A549 (cell line): ENCODE measurements at regions not wholly inside any gene's neighbourhood (a gene's known extent, or its start where the extent isn't known, plus 50 kb on each side); places are given as distances from the start of the nearest gene placed in this dataset.

Experiments
- ATAC-seq, 2 experiments: fragments of 200-7000 bp in 1 of 2; fragments of >200 bp in 1 of 2; cut with Nextera tagmentation in 1 of 2; cut with Tn5 transposase in 1 of 2; 3 replicates each; pipeline versions ENCODE4 v1.8.0 to v1.9.1; 2018 to 2020; ENCODE audit warnings: mild to moderate bottlenecking in 1 of 2, moderate library complexity in 1 of 2
- CTCF ChIA-PET: fragments of 300-600 bp; sonication (Branson Sonifier 250); formaldehyde crosslinking; extraction: SDS; loops from one replicate; lab custom pipeline; 2021; ENCODE audit warnings: antibody characterized with exemption, inconsistent platforms; lab: Yijun Ruan, JAX
- POLR2A ChIA-PET: fragments of 350-600 bp; formaldehyde crosslinking; extraction: SDS; loops from one replicate; lab custom pipeline; 2021; ENCODE audit warnings: antibody characterized with exemption, inconsistent platforms; lab: Yijun Ruan, JAX
- DNase-seq, 2 experiments: peaks; one replicate each; pipeline versions ENCODE4 v3.0.0 to v3.0.0-alpha.2; 2011 to 2016; ENCODE audit warnings: low read depth in 1 of 2, low spot score in 1 of 2
- FAIRE-seq: peaks from 2 replicates; lab custom pipeline; 2011; peaks lifted over from hg19 to GRCh38; lab: Jason Lieb, UNC
- H3K27ac ChIP-seq, 2 experiments: fragments of >200 bp; sonication (Bioruptor Twin); formaldehyde crosslinking; 3 replicates each; pipeline ENCODE4 v1.5.1; 2016 to 2017
- H3K4me1 ChIP-seq: fragments of >200 bp; sonication (Bioruptor Twin); formaldehyde crosslinking; 3 replicates; pipeline ENCODE4 v1.6.1; 2016
- H3K4me2 ChIP-seq: fragments of >200 bp; sonication (Bioruptor Twin); formaldehyde crosslinking; 3 replicates; pipeline ENCODE4 v1.6.1; 2016
- H3K4me3 ChIP-seq: fragments of >200 bp; sonication (Bioruptor Twin); formaldehyde crosslinking; 3 replicates; pipeline ENCODE4 v1.5.1; 2016
- H3K9me3 ChIP-seq: fragments of >200 bp; sonication (Bioruptor Twin); formaldehyde crosslinking; 3 replicates; pipeline ENCODE4 v1.6.1; 2016
- ATOH8 ChIP-seq: fragments of 250-450 bp; sonication (Bioruptor Pico); IDR thresholded peaks from 2 replicates; pipeline ENCODE4 v1.5.0; 2020; ENCODE audit warnings: low read depth, mild to moderate bottlenecking, moderate library complexity
- CBX8 ChIP-seq: fragments of 200-600 bp; sonication (generic); IDR thresholded peaks from 2 replicates; pipeline ENCODE4 v1.6.1; 2016
- CEBPB ChIP-seq, 2 experiments: fragments of >200 bp in 1 of 2; sonication (Bioruptor Twin) in 1 of 2; formaldehyde crosslinking in 1 of 2; IDR thresholded peaks; 2 replicates each; pipeline ENCODE4 v1.6.1; 2012 to 2016
- CTCF ChIP-seq: fragments of >200 bp; sonication (Bioruptor Twin); formaldehyde crosslinking; IDR thresholded peaks from 3 replicates; pipeline ENCODE4 v1.5.1; 2016
- EHF ChIP-seq: fragments of 250-450 bp; sonication (Bioruptor Pico); IDR thresholded peaks from 2 replicates; pipeline ENCODE4 v1.5.0; 2020; ENCODE audit warnings: mild to moderate bottlenecking
- EP300 ChIP-seq, 2 experiments: fragments of >200 bp; sonication (Bioruptor Twin); formaldehyde crosslinking; IDR thresholded peaks; 2 replicates in 1 of 2; 3 replicates in 1 of 2; pipeline ENCODE4 v1.6.1; 2016 to 2017
- ESRRA ChIP-seq: fragments of 150-350 bp; IDR thresholded peaks from 2 replicates; pipeline ENCODE4 v1.6.1; 2014; ENCODE audit warnings: mild to moderate bottlenecking, low read length, borderline replicate concordance
- FOSB ChIP-seq: fragments of 250-450 bp; sonication (Bioruptor Pico); IDR thresholded peaks from 2 replicates; pipeline ENCODE4 v1.5.0; 2020; ENCODE audit warnings: mild to moderate bottlenecking, moderate library complexity
- GATA3 ChIP-seq: IDR thresholded peaks from 2 replicates; pipeline ENCODE4 v1.6.1; 2012; ENCODE audit warnings: borderline replicate concordance
- HMGXB4 ChIP-seq: fragments of 250-450 bp; sonication (Bioruptor Pico); IDR thresholded peaks from 2 replicates; pipeline ENCODE4 v1.5.0; 2021; ENCODE audit warnings: mild to moderate bottlenecking, moderate library complexity, borderline replicate concordance
- HOXB5 ChIP-seq: fragments of 250-450 bp; sonication (Bioruptor Pico); IDR thresholded peaks from 2 replicates; pipeline ENCODE4 v1.5.0; 2020; ENCODE audit warnings: mild to moderate bottlenecking, moderate library complexity
- JUNB ChIP-seq: fragments of >200 bp; sonication (Bioruptor Twin); formaldehyde crosslinking; IDR thresholded peaks from 2 replicates; pipeline ENCODE4 v1.6.1; 2016
- MAZ ChIP-seq: fragments of 150-350 bp; IDR thresholded peaks from 2 replicates; pipeline ENCODE4 v1.6.1; 2014; ENCODE audit warnings: antibody characterized with exemption, low read depth, low read length, borderline replicate concordance
- POLR2A ChIP-seq: IDR thresholded peaks from 2 replicates; pipeline ENCODE4 v1.6.1; 2012; ENCODE audit warnings: mild to moderate bottlenecking, low read length
- RAD21 ChIP-seq, 2 experiments: fragments of >200 bp in 1 of 2; sonication (Bioruptor Twin) in 1 of 2; formaldehyde crosslinking in 1 of 2; IDR thresholded peaks in 1 of 2; conservative IDR thresholded peaks in 1 of 2; 2 replicates in 1 of 2; 3 replicates in 1 of 2; pipeline ENCODE4 v1.6.1; 2012 to 2018; ENCODE audit warnings: inconsistent platforms in 1 of 2
- RARB ChIP-seq: fragments of 250-450 bp; sonication (Bioruptor Pico); IDR thresholded peaks from 2 replicates; pipeline ENCODE4 v1.8.0; 2021; ENCODE audit warnings: mild to moderate bottlenecking, moderate library complexity
- SREBF2 ChIP-seq: fragments of 450-650 bp; IDR thresholded peaks from 2 replicates; pipeline ENCODE4 v1.6.1; 2014; ENCODE audit warnings: mild to moderate bottlenecking, moderate library complexity
- WGBS: methylation state at CpG from one replicate; pipeline ENCODE4 v1.1.6; 2017; ENCODE audit errors: missing lambda C conversion rate; 5-methylcytosine and 5-hydroxymethylcytosine counted together
- TF ChIP-seq, protein P1 (sequence below): IDR thresholded peaks from 2 replicates; pipeline ENCODE4 v1.6.1; 2012; ENCODE audit warnings: low read depth, borderline replicate concordance
- TF ChIP-seq, protein P2 (sequence below): IDR thresholded peaks from 2 replicates; pipeline ENCODE4 v1.6.1; 2012
- TF ChIP-seq, protein P3 (sequence below): fragments of >200 bp; sonication (Bioruptor Twin); formaldehyde crosslinking; IDR thresholded peaks from 2 replicates; pipeline ENCODE4 v1.6.1; 2016

DNA sequence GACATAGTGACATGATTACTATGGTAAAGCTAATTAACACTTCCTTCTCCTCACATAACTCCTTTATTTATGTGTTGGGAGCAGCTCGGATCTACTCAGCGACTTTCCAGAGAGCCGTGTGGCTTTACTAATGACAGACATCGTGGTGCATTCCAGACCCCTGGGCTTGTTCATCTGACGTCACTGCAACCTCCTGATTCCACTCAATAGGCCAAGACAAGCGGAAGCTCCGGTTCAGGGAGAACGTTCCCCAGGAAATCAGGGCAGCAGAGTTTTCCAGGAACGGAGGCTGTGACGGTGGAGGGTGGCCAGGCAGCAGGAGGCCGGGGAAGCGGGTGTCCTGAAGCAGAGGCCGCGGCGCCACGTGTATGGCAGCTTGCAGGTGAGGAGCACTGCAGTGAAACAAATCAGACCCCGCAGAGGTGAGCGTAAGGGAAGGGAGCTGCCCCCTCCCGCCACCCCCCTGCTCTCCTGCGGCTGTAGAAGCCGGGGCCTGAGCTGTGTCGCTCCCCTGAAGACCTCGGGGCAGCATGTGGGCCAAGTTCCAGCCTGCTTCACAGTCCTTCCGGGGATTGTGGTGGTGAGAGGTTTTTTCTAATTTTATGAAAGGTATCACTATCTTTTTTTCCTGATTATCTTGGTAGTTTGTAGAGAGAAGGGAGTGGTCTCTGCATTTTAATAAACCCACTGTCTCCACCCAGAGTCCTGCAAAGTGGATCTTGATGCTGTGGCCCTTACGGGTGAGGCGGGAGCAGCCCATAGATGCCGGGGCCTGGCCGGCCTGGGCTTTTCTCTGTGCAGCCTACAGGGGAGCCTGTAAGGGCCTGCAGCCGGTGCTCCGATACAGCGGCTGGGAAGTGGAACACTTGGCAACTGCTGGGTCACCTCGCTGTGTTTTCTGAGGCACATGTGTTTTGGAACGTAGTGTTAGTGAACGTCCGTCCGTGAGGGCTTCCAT, 220.4 kb upstream of the IRX4 start:
- FAIRE-seq (no peak), DNase-seq (no peak), ATAC-seq (no peak)
- Histone ChIP-seq H3K4me1 (no peaks in the 10 kb centered on the region), H3K4me3 (no peak overlapping the region), H3K27ac (no peak overlapping the region), H3K9me3 (no peaks in the 10 kb centered on the region), H3K4me2 (no peak overlapping the region)
- CTCF ChIA-PET = no interaction called here
- POLR2A ChIA-PET = no interaction called here
- 44% methylated on average over 33 of the region's 36 CpGs for WGBS
- no peak for TF ChIP-seq RARB

- CTCF ChIA-PET = no interaction called here
- TF ChIP-seq EP300 (IDR thresholded peaks at IDR 0.05) (no peak), RAD21 (conservative IDR thresholded peaks at IDR 0.05 in 1 of 2, IDR thresholded peaks at IDR 0.05 in 1 of 2) (no peak), ESRRA (no peak), HMGXB4 (CRISPR knock-in tag) (no peak), POLR2A (no peak), RARB (no peak)
- TF ChIP-seq, protein P1, sequence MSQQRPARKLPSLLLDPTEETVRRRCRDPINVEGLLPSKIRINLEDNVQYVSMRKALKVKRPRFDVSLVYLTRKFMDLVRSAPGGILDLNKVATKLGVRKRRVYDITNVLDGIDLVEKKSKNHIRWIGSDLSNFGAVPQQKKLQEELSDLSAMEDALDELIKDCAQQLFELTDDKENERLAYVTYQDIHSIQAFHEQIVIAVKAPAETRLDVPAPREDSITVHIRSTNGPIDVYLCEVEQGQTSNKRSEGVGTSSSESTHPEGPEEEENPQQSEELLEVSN = no peak
- FAIRE-seq = no peak
Measured at GRCh38 chr5:2101685-2102084, 219.0 kb upstream of the IRX4 start.

DNA sequence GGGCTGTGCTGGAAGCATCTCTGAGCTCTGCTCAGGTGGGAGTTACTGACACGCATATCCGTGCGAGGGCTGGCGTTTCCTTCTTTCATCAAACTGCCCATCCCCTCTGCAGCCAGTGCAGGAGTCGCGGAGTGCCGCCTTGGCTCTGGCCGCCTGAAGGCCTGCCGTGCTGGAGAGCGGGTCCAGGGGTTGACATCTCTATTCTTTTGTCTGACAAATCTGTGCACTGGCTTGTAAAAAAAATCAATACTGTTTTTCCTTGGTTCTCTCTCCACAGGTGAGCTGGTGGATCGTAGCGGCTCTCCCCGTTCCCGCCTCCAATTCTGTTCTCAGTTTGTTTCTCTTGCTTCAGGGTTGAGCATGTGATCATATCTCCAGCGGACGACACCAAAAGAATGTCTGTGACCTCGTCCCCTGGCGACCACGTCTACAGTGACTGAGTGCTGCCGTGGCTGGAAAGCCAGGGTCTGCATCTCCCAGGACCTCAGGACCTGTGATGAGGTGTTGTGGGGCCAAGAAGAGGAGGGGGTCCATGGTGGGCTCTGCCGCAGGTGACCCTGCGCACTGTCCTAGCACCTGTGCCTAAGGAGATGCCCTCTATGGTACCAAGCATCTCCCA, 214.3 kb upstream of the IRX4 start:
- FAIRE-seq (no peak), DNase-seq (no peak), ATAC-seq (no peak)
- no peak overlapping the region for H3K4me3 ChIP-seq
- H3K27ac ChIP-seq = no peak overlapping the region
- 20% methylated on average over 20 of the region's 22 CpGs for WGBS
- CTCF ChIA-PET = no interaction called here
- TF ChIP-seq GATA3 (no peak), JUNB (no peak), HOXB5 (CRISPR knock-in tag) (no peak), EHF (CRISPR knock-in tag) (no peak), SREBF2 (no peak), EP300 (IDR thresholded peaks at IDR 0.05) (no peak), POLR2A (no peak), HMGXB4 (CRISPR knock-in tag) (no peak), MAZ (no peak), CBX8 (no peak), CEBPB (IDR thresholded peaks at IDR 0.05) (no peak), ATOH8 (CRISPR knock-in tag) (no peak), FOSB (CRISPR knock-in tag) (no peak), CTCF (no peak)
- TF ChIP-seq, protein P2, sequence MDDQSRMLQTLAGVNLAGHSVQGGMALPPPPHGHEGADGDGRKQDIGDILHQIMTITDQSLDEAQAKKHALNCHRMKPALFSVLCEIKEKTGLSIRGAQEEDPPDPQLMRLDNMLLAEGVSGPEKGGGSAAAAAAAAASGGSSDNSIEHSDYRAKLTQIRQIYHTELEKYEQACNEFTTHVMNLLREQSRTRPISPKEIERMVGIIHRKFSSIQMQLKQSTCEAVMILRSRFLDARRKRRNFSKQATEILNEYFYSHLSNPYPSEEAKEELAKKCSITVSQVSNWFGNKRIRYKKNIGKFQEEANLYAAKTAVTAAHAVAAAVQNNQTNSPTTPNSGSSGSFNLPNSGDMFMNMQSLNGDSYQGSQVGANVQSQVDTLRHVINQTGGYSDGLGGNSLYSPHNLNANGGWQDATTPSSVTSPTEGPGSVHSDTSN = no peak
- TF ChIP-seq, protein P3, sequence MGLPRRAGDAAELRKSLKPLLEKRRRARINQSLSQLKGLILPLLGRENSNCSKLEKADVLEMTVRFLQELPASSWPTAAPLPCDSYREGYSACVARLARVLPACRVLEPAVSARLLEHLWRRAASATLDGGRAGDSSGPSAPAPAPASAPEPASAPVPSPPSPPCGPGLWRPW = no peak
- TF ChIP-seq, protein P1 = no peak
- H3K9me3 ChIP-seq = no peaks in the 10 kb centered on the region
- POLR2A ChIA-PET = no interaction called here
- no peak overlapping the region for H3K4me2 ChIP-seq
- H3K4me1 ChIP-seq = no peaks in the 10 kb centered on the region

More at GRCh38 chr5:2101685-2102084, 219.0 kb upstream of the IRX4 start:
- Histone ChIP-seq H3K4me2 (no peak overlapping the region), H3K27ac (no peak overlapping the region), H3K9me3 (no peaks in the 10 kb centered on the region), H3K4me3 (no peak overlapping the region), H3K4me1 (no peaks in the 10 kb centered on the region)
- 43% methylated on average over 6 of the region's 6 CpGs for WGBS
- ATAC-seq (no peak), DNase-seq (no peak)
- POLR2A ChIA-PET = no interaction called here
